Mesendoderm (in vitro differentiated cells): ENCODE measurements at regions not wholly inside any gene's neighbourhood (a gene's known extent, or its start where the extent isn't known, plus 50 kb on each side); places are given as distances from the start of the nearest gene placed in this dataset.

Experiments
- DNase-seq: peaks from one replicate; pipeline ENCODE4 v3.0.0; 2013
- H2AK5ac ChIP-seq: 2 replicates; pipeline ENCODE4 v1.6.1; 2013; ENCODE audit warnings: low read length, inconsistent platforms
- H2BK120ac ChIP-seq: 2 replicates; pipeline ENCODE4 v1.6.1; 2013; ENCODE audit warnings: low read depth, mild to moderate bottlenecking, low read length, moderate library complexity, mixed read lengths
- H2BK15ac ChIP-seq: replicated peaks from 2 replicates; pipeline ENCODE4 v1.6.1; 2013; ENCODE audit warnings: low read depth, mild to moderate bottlenecking, moderate library complexity
- H2BK5ac ChIP-seq: 2 replicates; pipeline ENCODE4 v1.6.1; 2013; ENCODE audit warnings: low read length, inconsistent platforms
- H3K18ac ChIP-seq: 2 replicates; pipeline ENCODE4 v1.6.1; 2013; ENCODE audit warnings: mild to moderate bottlenecking, low read length, mixed read lengths
- H3K23ac ChIP-seq: one replicate; pipeline ENCODE4 v1.6.1; 2013; ENCODE audit warnings: low read length
- H3K27ac ChIP-seq: 2 replicates; pipeline ENCODE4 v1.5.1; 2013; ENCODE audit warnings: low read depth, mild to moderate bottlenecking, inconsistent platforms, low read length, moderate library complexity
- H3K27me3 ChIP-seq: 2 replicates; pipeline ENCODE4 v1.6.1; 2013; ENCODE audit warnings: low read length, control low read depth, mild to moderate bottlenecking, inconsistent platforms; ENCODE audit not compliant: insufficient read depth, poor library complexity
- H3K36me3 ChIP-seq: 2 replicates; pipeline ENCODE4 v1.6.1; 2013; ENCODE audit warnings: low read length, inconsistent platforms; ENCODE audit not compliant: control insufficient read depth, insufficient read depth
- H3K4ac ChIP-seq: one replicate; pipeline ENCODE4 v1.6.1; 2013; ENCODE audit warnings: low read depth, mild to moderate bottlenecking, low read length, moderate library complexity
- H3K4me1 ChIP-seq: 2 replicates; pipeline ENCODE4 v1.6.1; 2013; ENCODE audit warnings: low read depth, low read length, inconsistent platforms; ENCODE audit not compliant: control insufficient read depth
- H3K4me2 ChIP-seq: 2 replicates; pipeline ENCODE4 v1.6.1; 2013; ENCODE audit warnings: low read length
- H3K4me3 ChIP-seq: 2 replicates; pipeline ENCODE4 v1.5.1; 2013; ENCODE audit warnings: mild to moderate bottlenecking, low read length
- H3K56ac ChIP-seq: one replicate; pipeline ENCODE4 v1.6.1; 2013; ENCODE audit warnings: low read length
- H3K79me1 ChIP-seq: 2 replicates; pipeline ENCODE4 v1.6.1; 2013; ENCODE audit warnings: low read length, inconsistent platforms
- H3K79me2 ChIP-seq: 2 replicates; pipeline ENCODE4 v1.6.1; 2013; ENCODE audit warnings: mild to moderate bottlenecking, low read length; ENCODE audit not compliant: control insufficient read depth, insufficient read depth
- H3K9ac ChIP-seq: 2 replicates; pipeline ENCODE4 v1.6.1; 2013; ENCODE audit warnings: low read length, inconsistent platforms
- H4K5ac ChIP-seq: one replicate; pipeline ENCODE4 v1.6.1; 2013; ENCODE audit warnings: low read length
- H4K8ac ChIP-seq: one replicate; pipeline ENCODE4 v1.6.1; 2013; ENCODE audit warnings: low read depth, mild to moderate bottlenecking, control low read depth, low read length, moderate library complexity
- WGBS: extraction: QIAGEN DNeasy Blood & Tissue Kit; methylation state at CpG from one replicate; pipeline ENCODE4 v1.1.7; 2013; ENCODE audit warnings: low lambda C conversion rate, missing lambda C conversion rate; ENCODE audit not compliant: insufficient coverage; ENCODE audit errors: extremely low coverage; 5-methylcytosine and 5-hydroxymethylcytosine counted together

GRCh38 chr4:137627739-137628460 lies 95.6 kb upstream of the PCDH18 start:
- H3K56ac ChIP-seq, result no peak overlapping the region
- WGBS, result no CpG with 5 or more reads among the region's 2 CpGs

GRCh38 chr4:137626942-137627738 lies 94.8 kb upstream of the PCDH18 start:
- Histone ChIP-seq H3K4me1 (no peaks in the 10 kb centered on the region), H3K18ac (no peak overlapping the region), H3K36me3 (no peaks in the 10 kb centered on the region), H2BK15ac (no peak overlapping the region), H3K27me3 (no peaks in the 10 kb centered on the region), H2BK120ac (no peak overlapping the region), H2BK5ac (no peak overlapping the region), H3K79me2 (no peaks in the 10 kb centered on the region), H3K9ac (no peak overlapping the region), H3K4me2 (no peak overlapping the region), H3K79me1 (no peaks in the 10 kb centered on the region), H4K5ac (no peak overlapping the region), H4K8ac (no peak overlapping the region), H3K56ac (no peak overlapping the region), H3K27ac (no peak overlapping the region), H3K23ac (no peak overlapping the region), H3K4ac (no peak overlapping the region), H2AK5ac (no peak overlapping the region), H3K4me3 (no peak overlapping the region)
- no CpG with 5 or more reads among the region's 4 CpGs for WGBS
- DNase-seq, result no peak

More at GRCh38 chr4:137627739-137628460, 95.6 kb upstream of the PCDH18 start:
- no peaks in the 10 kb centered on the region for H3K79me2 ChIP-seq
- no peak overlapping the region for H4K5ac ChIP-seq
- no peak overlapping the region for H3K4me2 ChIP-seq
- H3K79me1 ChIP-seq, result no peaks in the 10 kb centered on the region
- no peak overlapping the region for H4K8ac ChIP-seq
- H3K4me3 ChIP-seq, result no peak overlapping the region
- no peak overlapping the region for H3K18ac ChIP-seq
- no peak overlapping the region for H2BK15ac ChIP-seq
- H3K4ac ChIP-seq, result no peak overlapping the region
- no peak overlapping the region for H3K23ac ChIP-seq
- H2AK5ac ChIP-seq, result no peak overlapping the region
- H3K27me3 ChIP-seq, result no peaks in the 10 kb centered on the region
- DNase-seq, result no peak
- no peak overlapping the region for H3K9ac ChIP-seq
- no peaks in the 10 kb centered on the region for H3K4me1 ChIP-seq
- H2BK120ac ChIP-seq, result no peak overlapping the region
- H3K36me3 ChIP-seq, result no peaks in the 10 kb centered on the region
- H3K27ac ChIP-seq, result no peak overlapping the region
- no peak overlapping the region for H2BK5ac ChIP-seq

GRCh38 chr4:137623013-137623412 lies 90.7 kb upstream of the PCDH18 start:
- no peak for DNase-seq
- H3K36me3 ChIP-seq, result no peaks in the 10 kb centered on the region
- no peak overlapping the region for H3K4me2 ChIP-seq
- H4K8ac ChIP-seq, result no peak overlapping the region
- no peaks in the 10 kb centered on the region for H3K79me2 ChIP-seq
- H2AK5ac ChIP-seq, result no peak overlapping the region
- no peak overlapping the region for H2BK15ac ChIP-seq
- no peak overlapping the region for H2BK5ac ChIP-seq
- no peak overlapping the region for H2BK120ac ChIP-seq
- no peak overlapping the region for H4K5ac ChIP-seq
- H3K4me1 ChIP-seq, result no peaks in the 10 kb centered on the region
- no peak overlapping the region for H3K18ac ChIP-seq
- no peaks in the 10 kb centered on the region for H3K27me3 ChIP-seq
- no peak overlapping the region for H3K27ac ChIP-seq
- H3K56ac ChIP-seq, result no peak overlapping the region
- no peaks in the 10 kb centered on the region for H3K79me1 ChIP-seq
- no peak overlapping the region for H3K9ac ChIP-seq
- no peak overlapping the region for H3K4ac ChIP-seq
- no CpG with 5 or more reads among the region's 2 CpGs for WGBS
- H3K4me3 ChIP-seq, result no peak overlapping the region
- H3K23ac ChIP-seq, result no peak overlapping the region

GRCh38 chr4:137621056-137621455 lies 88.8 kb upstream of the PCDH18 start:
- no peaks in the 10 kb centered on the region for H3K36me3 ChIP-seq
- H3K9ac ChIP-seq, result no peak overlapping the region
- H3K4me2 ChIP-seq, result no peak overlapping the region
- no peak overlapping the region for H3K27ac ChIP-seq
- H3K18ac ChIP-seq, result no peak overlapping the region
- no peaks in the 10 kb centered on the region for H3K79me2 ChIP-seq
- WGBS, result no CpG with 5 or more reads among the region's 5 CpGs
- H3K79me1 ChIP-seq, result no peaks in the 10 kb centered on the region
- no peak overlapping the region for H4K8ac ChIP-seq
- H3K23ac ChIP-seq, result no peak overlapping the region
- H4K5ac ChIP-seq, result no peak overlapping the region
- H2BK120ac ChIP-seq, result no peak overlapping the region
- no peak overlapping the region for H2BK5ac ChIP-seq
- no peaks in the 10 kb centered on the region for H3K4me1 ChIP-seq
- H3K4me3 ChIP-seq, result no peak overlapping the region
- no peak overlapping the region for H2AK5ac ChIP-seq
- H2BK15ac ChIP-seq, result no peak overlapping the region
- DNase-seq, result no peak
- H3K4ac ChIP-seq, result no peak overlapping the region
- H3K56ac ChIP-seq, result no peak overlapping the region
- H3K27me3 ChIP-seq, result no peaks in the 10 kb centered on the region

GRCh38 chr4:137614491-137614890 lies 82.2 kb upstream of the PCDH18 start:
- Histone ChIP-seq H3K18ac (no peak overlapping the region), H3K4ac (no peak overlapping the region), H3K27ac (no peak overlapping the region), H3K27me3 (no peaks in the 10 kb centered on the region), H3K56ac (no peak overlapping the region), H3K36me3 (no peaks in the 10 kb centered on the region), H4K5ac (no peak overlapping the region), H2AK5ac (no peak overlapping the region), H2BK5ac (no peak overlapping the region), H3K79me1 (no peaks in the 10 kb centered on the region), H3K4me3 (no peak overlapping the region), H3K79me2 (no peaks in the 10 kb centered on the region), H3K23ac (no peak overlapping the region), H3K4me1 (no peaks in the 10 kb centered on the region), H3K9ac (no peak overlapping the region), H3K4me2 (no peak overlapping the region), H2BK120ac (no peak overlapping the region), H4K8ac (no peak overlapping the region), H2BK15ac (no peak overlapping the region)
- DNase-seq, result no peak
- no CpG with 5 or more reads among the region's 1 CpG for WGBS
